ENCODE measurements at regions not wholly inside any gene's neighbourhood (a gene's known extent, or its start where the extent isn't known, plus 50 kb on each side); places are given as distances from the start of the nearest gene placed in this dataset.

- no peak for TF ChIP-seq POLR2A (IDR thresholded peaks at IDR 0.05)
- no peak for TF ChIP-seq POLR2AphosphoS5 (IDR thresholded peaks at IDR 0.05)
- no peak for TF ChIP-seq CTCF (IDR thresholded peaks at IDR 0.05)
Measured at GRCh38 chr1:182299728-182300616, 91.6 kb downstream of the GLUL start.
